ENCODE measurements at regions not wholly inside any gene's neighbourhood (a gene's known extent, or its start where the extent isn't known, plus 50 kb on each side); places are given as distances from the start of the nearest gene placed in this dataset.

DNA sequence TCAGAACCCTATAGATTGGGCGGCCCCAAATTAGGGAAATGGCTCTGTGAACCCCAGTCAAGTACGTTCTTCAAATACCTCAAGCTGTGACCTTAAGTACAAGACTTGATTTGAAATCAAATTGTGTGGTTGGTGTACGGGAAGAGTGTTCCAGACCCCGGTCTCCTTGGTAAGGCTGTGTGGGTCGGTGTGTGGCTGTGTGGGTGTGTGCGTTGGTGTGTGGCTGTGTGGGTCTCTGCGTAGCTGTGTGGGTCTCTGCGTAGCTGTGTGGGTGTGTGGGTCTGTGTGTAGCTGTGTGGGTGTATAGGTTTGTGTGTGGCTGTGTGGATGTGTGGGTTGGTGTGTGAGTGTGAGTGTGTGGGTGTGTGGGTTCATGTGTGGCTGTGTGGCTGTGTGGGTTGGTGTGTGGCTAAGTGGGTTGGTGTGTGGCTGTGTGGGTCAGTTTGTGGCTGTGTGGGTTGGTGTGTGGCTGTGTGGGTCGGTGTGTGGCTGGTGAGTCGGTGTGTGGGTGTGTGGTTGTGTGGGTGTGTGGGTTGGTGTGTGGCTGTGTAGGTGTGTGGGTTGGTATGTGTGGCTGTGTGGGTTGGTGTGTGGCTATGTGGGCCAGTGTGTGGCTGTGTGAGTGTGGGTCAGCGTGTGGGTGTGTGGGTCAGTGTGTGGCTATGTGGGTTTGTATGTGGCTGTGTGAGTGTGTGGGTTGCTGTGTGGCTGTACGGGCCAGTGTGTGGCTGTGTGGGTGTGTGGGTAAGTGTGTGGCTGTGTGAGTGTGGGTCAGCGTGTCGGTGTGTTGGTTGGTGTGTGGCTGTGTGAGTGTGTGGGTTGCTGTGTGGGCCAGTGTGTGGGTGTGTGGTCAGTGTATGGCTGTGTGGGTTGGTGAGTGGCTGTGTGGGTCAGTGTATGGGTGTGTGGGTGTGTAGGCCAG is 238.7 kb upstream of the ZFHX3 start:
- TF ChIP-seq, protein P1, sequence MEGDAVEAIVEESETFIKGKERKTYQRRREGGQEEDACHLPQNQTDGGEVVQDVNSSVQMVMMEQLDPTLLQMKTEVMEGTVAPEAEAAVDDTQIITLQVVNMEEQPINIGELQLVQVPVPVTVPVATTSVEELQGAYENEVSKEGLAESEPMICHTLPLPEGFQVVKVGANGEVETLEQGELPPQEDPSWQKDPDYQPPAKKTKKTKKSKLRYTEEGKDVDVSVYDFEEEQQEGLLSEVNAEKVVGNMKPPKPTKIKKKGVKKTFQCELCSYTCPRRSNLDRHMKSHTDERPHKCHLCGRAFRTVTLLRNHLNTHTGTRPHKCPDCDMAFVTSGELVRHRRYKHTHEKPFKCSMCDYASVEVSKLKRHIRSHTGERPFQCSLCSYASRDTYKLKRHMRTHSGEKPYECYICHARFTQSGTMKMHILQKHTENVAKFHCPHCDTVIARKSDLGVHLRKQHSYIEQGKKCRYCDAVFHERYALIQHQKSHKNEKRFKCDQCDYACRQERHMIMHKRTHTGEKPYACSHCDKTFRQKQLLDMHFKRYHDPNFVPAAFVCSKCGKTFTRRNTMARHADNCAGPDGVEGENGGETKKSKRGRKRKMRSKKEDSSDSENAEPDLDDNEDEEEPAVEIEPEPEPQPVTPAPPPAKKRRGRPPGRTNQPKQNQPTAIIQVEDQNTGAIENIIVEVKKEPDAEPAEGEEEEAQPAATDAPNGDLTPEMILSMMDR (IDR thresholded peaks at IDR 0.05), result no peak
- TF ChIP-seq, protein P2, sequence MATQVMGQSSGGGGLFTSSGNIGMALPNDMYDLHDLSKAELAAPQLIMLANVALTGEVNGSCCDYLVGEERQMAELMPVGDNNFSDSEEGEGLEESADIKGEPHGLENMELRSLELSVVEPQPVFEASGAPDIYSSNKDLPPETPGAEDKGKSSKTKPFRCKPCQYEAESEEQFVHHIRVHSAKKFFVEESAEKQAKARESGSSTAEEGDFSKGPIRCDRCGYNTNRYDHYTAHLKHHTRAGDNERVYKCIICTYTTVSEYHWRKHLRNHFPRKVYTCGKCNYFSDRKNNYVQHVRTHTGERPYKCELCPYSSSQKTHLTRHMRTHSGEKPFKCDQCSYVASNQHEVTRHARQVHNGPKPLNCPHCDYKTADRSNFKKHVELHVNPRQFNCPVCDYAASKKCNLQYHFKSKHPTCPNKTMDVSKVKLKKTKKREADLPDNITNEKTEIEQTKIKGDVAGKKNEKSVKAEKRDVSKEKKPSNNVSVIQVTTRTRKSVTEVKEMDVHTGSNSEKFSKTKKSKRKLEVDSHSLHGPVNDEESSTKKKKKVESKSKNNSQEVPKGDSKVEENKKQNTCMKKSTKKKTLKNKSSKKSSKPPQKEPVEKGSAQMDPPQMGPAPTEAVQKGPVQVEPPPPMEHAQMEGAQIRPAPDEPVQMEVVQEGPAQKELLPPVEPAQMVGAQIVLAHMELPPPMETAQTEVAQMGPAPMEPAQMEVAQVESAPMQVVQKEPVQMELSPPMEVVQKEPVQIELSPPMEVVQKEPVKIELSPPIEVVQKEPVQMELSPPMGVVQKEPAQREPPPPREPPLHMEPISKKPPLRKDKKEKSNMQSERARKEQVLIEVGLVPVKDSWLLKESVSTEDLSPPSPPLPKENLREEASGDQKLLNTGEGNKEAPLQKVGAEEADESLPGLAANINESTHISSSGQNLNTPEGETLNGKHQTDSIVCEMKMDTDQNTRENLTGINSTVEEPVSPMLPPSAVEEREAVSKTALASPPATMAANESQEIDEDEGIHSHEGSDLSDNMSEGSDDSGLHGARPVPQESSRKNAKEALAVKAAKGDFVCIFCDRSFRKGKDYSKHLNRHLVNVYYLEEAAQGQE (IDR thresholded peaks at IDR 0.05; ENCODE audit: insufficient read depth in 1 of 2, low read depth in 2 of 2, low read length in 1 of 2), result no peak
- TF ChIP-seq SIN3A (IDR thresholded peaks at IDR 0.05; ENCODE audit: borderline replicate concordance, insufficient read depth, low read depth, low read length), result no peak
- no peak for TF ChIP-seq POLR2AphosphoS5 (IDR thresholded peaks at IDR 0.05; ENCODE audit: low read depth, low read length)
- TF ChIP-seq TCF7L2 (IDR thresholded peaks at IDR 0.05; ENCODE audit: low read depth, low read length), result no peak

Data from Panc1 (cell line).